GM21786 (cell line): ENCODE measurements at regions not wholly inside any gene's neighbourhood (a gene's known extent, or its start where the extent isn't known, plus 50 kb on each side); places are given as distances from the start of the nearest gene placed in this dataset.
"Not testable (repeated sequence)": the region's sequence is repeated elsewhere in the genome, so short reads cannot be mapped to it uniquely, and the experiment has no call there.

ENCODE experiments used
- ATAC-seq: cut with Tn5 transposase; IDR thresholded peaks from one replicate; pipeline ENCODE4 v1.9.1; 2021; ENCODE audit not compliant: unreplicated experiment

- not testable (repeated sequence) for ATAC-seq
These were observed 763.3 kb downstream of the SPATA31A7 start for GRCh38 chr9:61953108-61953507.

- not testable (repeated sequence) for ATAC-seq
These were observed 781.8 kb downstream of the SPATA31A7 start for GRCh38 chr9:61971635-61972034.

- ATAC-seq = not testable (repeated sequence)
These were observed 784.7 kb downstream of the SPATA31A7 start for GRCh38 chr9:61974501-61974900.

GRCh38 chr9:61976318-61976717 lies 786.5 kb downstream of the SPATA31A7 start:
- ATAC-seq = not testable (repeated sequence)

GRCh38 chr9:61982727-61983126 lies 792.9 kb downstream of the SPATA31A7 start:
- ATAC-seq = not testable (repeated sequence)

GRCh38 chr9:61983441-61983840 lies 793.6 kb downstream of the SPATA31A7 start:
- not testable (repeated sequence) for ATAC-seq

GRCh38 chr9:61983954-61984353 lies 794.1 kb downstream of the SPATA31A7 start:
- ATAC-seq = not testable (repeated sequence)

GRCh38 chr9:61984513-61984912 lies 794.7 kb downstream of the SPATA31A7 start:
- ATAC-seq = not testable (repeated sequence)

- not testable (repeated sequence) for ATAC-seq
These were observed 802.3 kb downstream of the SPATA31A7 start for GRCh38 chr9:61992110-61992509.

GRCh38 chr9:62032441-62032840 lies 842.6 kb downstream of the SPATA31A7 start:
- ATAC-seq = not testable (repeated sequence)

GRCh38 chr9:62038260-62038659 lies 848.4 kb downstream of the SPATA31A7 start:
- ATAC-seq = not testable (repeated sequence)

GRCh38 chr9:62058155-62058554 lies 868.3 kb downstream of the SPATA31A7 start:
- ATAC-seq = not testable (repeated sequence)

- not testable (repeated sequence) for ATAC-seq
These were observed 881.2 kb downstream of the SPATA31A7 start for GRCh38 chr9:62071043-62071442.

GRCh38 chr9:62073401-62073800 lies 883.6 kb downstream of the SPATA31A7 start:
- not testable (repeated sequence) for ATAC-seq

- ATAC-seq = not testable (repeated sequence)
These were observed 894.4 kb downstream of the SPATA31A7 start for GRCh38 chr9:62084245-62084644.

GRCh38 chr9:62095714-62096345 lies 906.0 kb downstream of the SPATA31A7 start:
- not testable (repeated sequence) for ATAC-seq

GRCh38 chr9:62110486-62110885 lies 920.6 kb downstream of the SPATA31A7 start:
- ATAC-seq = peak; percentile 55

GRCh38 chr9:62116951-62117640 lies 927.3 kb downstream of the SPATA31A7 start:
- ATAC-seq = not testable (repeated sequence)

- ATAC-seq = not testable (repeated sequence)
These were observed 929.8 kb downstream of the SPATA31A7 start for GRCh38 chr9:62119656-62120055.

- not testable (repeated sequence) for ATAC-seq
These were observed 936.1 kb downstream of the SPATA31A7 start for GRCh38 chr9:62125631-62126611.

GRCh38 chr9:62135022-62135421 lies 945.2 kb downstream of the SPATA31A7 start:
- ATAC-seq = not testable (repeated sequence)
